ENCODE measurements at regions not wholly inside any gene's neighbourhood (a gene's known extent, or its start where the extent isn't known, plus 50 kb on each side); places are given as distances from the start of the nearest gene placed in this dataset.

DNA sequence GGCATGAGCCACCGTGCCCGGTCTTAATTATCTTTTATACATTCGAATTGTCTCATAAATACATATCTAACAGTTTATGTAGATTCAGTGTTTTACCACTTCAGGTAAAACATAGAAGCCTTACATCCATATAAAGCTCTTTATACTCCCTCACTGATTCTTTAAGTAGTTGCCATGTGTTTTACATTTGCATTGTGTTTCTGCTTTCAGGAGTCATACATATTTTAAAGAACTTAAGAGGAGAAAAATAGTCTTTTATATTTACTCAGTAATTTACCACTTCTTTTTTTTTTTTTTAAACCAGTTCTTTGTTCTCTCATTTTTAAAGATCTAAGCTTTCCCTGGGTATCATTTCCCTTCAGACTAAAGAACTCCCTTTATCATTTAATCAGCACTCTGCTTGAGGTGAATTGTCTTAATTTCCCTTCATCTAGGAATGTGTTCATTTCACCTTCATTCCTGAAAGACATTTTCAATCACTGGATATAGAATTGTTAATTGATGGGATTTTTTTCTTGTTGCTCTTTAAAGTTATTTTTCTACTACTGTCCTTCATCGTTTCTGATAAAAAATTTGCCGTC is 127.1 kb upstream of the XIST start:
- TF ChIP-seq POLR2A (IDR thresholded peaks at IDR 0.05), result no peak
- TF ChIP-seq, protein P1, sequence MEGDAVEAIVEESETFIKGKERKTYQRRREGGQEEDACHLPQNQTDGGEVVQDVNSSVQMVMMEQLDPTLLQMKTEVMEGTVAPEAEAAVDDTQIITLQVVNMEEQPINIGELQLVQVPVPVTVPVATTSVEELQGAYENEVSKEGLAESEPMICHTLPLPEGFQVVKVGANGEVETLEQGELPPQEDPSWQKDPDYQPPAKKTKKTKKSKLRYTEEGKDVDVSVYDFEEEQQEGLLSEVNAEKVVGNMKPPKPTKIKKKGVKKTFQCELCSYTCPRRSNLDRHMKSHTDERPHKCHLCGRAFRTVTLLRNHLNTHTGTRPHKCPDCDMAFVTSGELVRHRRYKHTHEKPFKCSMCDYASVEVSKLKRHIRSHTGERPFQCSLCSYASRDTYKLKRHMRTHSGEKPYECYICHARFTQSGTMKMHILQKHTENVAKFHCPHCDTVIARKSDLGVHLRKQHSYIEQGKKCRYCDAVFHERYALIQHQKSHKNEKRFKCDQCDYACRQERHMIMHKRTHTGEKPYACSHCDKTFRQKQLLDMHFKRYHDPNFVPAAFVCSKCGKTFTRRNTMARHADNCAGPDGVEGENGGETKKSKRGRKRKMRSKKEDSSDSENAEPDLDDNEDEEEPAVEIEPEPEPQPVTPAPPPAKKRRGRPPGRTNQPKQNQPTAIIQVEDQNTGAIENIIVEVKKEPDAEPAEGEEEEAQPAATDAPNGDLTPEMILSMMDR (IDR thresholded peaks at IDR 0.05), result no peak
